Mucosa of descending colon (tissue), 3 donors: ENCODE measurements at regions not wholly inside any gene's neighbourhood (a gene's known extent, or its start where the extent isn't known, plus 50 kb on each side); places are given as distances from the start of the nearest gene placed in this dataset.

Experiments used
- ATAC-seq: fragments of 200-7000 bp; cut with Tn5 transposase; one replicate; pipeline ENCODE4 v1.9.1; 2020; ENCODE audit warnings: mild to moderate bottlenecking, moderate library complexity
- DNase-seq, 3 donors: peaks; one replicate each; pipeline ENCODE4 v3.0.0-alpha.2; 2020
- H3K36me3 ChIP-seq: fragments of 200-600 bp; one replicate; pipeline ENCODE4 v1.8.0; 2021; ENCODE audit warnings: low read depth, mild to moderate bottlenecking
- H3K4me1 ChIP-seq: fragments of 200-600 bp; one replicate; pipeline ENCODE4 v1.8.0; 2021; ENCODE audit warnings: low read depth, mild to moderate bottlenecking
- H3K4me3 ChIP-seq: fragments of 200-600 bp; one replicate; pipeline ENCODE4 v1.8.0; 2021; ENCODE audit warnings: mild to moderate bottlenecking
- H3K9me3 ChIP-seq: fragments of 200-600 bp; one replicate; pipeline ENCODE4 v1.8.0; 2021; ENCODE audit warnings: mild to moderate bottlenecking
- CTCF ChIP-seq: fragments of 200-600 bp; IDR thresholded peaks from one replicate; pipeline ENCODE4 v1.8.0; 2022; ENCODE audit warnings: antibody characterized with exemption, mild to moderate bottlenecking
- intact Hi-C, 2 donors: fragments of 100-400 bp; cut with DNase I in 1 of 2; cut with micrococcal nuclease in 1 of 2; formaldehyde crosslinking; loops; one replicate each; pipeline versions ENCODE4 v1.11.0 to v1.11.1; 2022; cut with DNase I, micrococcal nuclease
- donor health status: DM: no; HTN: no; CAD: no; lungs with moderate emphysema.
- donor health status: DM: no; HTN: no; CAD: no.
- donor health status: DM: no; HTN: yes; CAD: no.

GRCh38 chr15:26477044-26477443, 295.8 kb downstream of the GABRB3 start:
- no peak for TF ChIP-seq CTCF
- Histone ChIP-seq H3K4me3 (no peak overlapping the region), H3K36me3 (no peaks in the 10 kb centered on the region), H3K4me1 (no peaks in the 10 kb centered on the region), H3K9me3 (peaks cover 80% of the 10 kb centered on the region)
- DNase-seq (no peak), ATAC-seq (no peak)
- intact Hi-C loops, result no loop called here

GRCh38 chr15:26475554-26475953, 297.3 kb downstream of the GABRB3 start:
- H3K9me3 ChIP-seq, result peaks cover 86% of the 10 kb centered on the region
- no peak overlapping the region for H3K4me3 ChIP-seq
- ATAC-seq, result no peak
- intact Hi-C loops, result no loop called here
- no peaks in the 10 kb centered on the region for H3K4me1 ChIP-seq
- no peak for DNase-seq
- no peak for TF ChIP-seq CTCF
- no peaks in the 10 kb centered on the region for H3K36me3 ChIP-seq

- DNase-seq (no peak), ATAC-seq (no peak)
- H3K9me3 ChIP-seq, result peaks cover 74% of the 10 kb centered on the region
- H3K4me3 ChIP-seq, result no peak overlapping the region
- TF ChIP-seq CTCF, result no peak
- intact Hi-C loops, result no loop called here
- H3K36me3 ChIP-seq, result no peaks in the 10 kb centered on the region
- no peaks in the 10 kb centered on the region for H3K4me1 ChIP-seq
Measured at GRCh38 chr15:26472661-26473060, 300.2 kb downstream of the GABRB3 start.

GRCh38 chr15:26461847-26462608, 310.8 kb downstream of the GABRB3 start:
- intact Hi-C loops, result no loop called here

GRCh38 chr15:26460165-26460564, 312.7 kb downstream of the GABRB3 start:
- ATAC-seq (no peak), DNase-seq (no peak)
- no peak for TF ChIP-seq CTCF
- no peaks in the 10 kb centered on the region for H3K4me1 ChIP-seq
- no peaks in the 10 kb centered on the region for H3K36me3 ChIP-seq
- peaks cover 79% of the 10 kb centered on the region for H3K9me3 ChIP-seq
- no peak overlapping the region for H3K4me3 ChIP-seq
- intact Hi-C loops, result no loop called here

More at GRCh38 chr15:26461847-26462608, 310.8 kb downstream of the GABRB3 start:
- ATAC-seq (no peak), DNase-seq (no peak)
- Histone ChIP-seq H3K36me3 (no peaks in the 10 kb centered on the region), H3K4me3 (no peak overlapping the region), H3K4me1 (no peaks in the 10 kb centered on the region), H3K9me3 (peaks cover 82% of the 10 kb centered on the region)
- TF ChIP-seq CTCF, result no peak
